MCF 10A (cell line): ENCODE measurements at regions not wholly inside any gene's neighbourhood (a gene's known extent, or its start where the extent isn't known, plus 50 kb on each side); places are given as distances from the start of the nearest gene placed in this dataset.
A peak's percentile ranks its signal among the peaks of the same experiment; 100 is the strongest.

Source experiments
- BruUV-seq: library from RNA; stranded (reverse); fragments of 400-500 nt; replicated peaks from 2 replicates; lab custom pipeline; 2021; lab: Mats Ljungman, UMichigan
- CTCF ChIA-PET: fragments of 300-600 bp; sonication (Branson Sonifier 250); formaldehyde crosslinking; extraction: SDS; loops from one replicate; lab custom pipeline; 2021; ENCODE audit warnings: antibody characterized with exemption, inconsistent platforms; lab: Yijun Ruan, JAX
- POLR2A ChIA-PET: fragments of 300-600, 350-650 bp; sonication (Branson Sonifier 250); formaldehyde crosslinking; extraction: SDS; loops from one replicate; lab custom pipeline; 2020; ENCODE audit warnings: antibody characterized with exemption, inconsistent platforms; lab: Yijun Ruan, JAX
- DNase-seq: peaks from one replicate; pipeline ENCODE4 v3.0.0-alpha.2; 2018; ENCODE audit not compliant: unreplicated experiment
- H3K27ac Mint-ChIP-seq: one replicate; pipeline ENCODE4 v1.8.0; 2022; ENCODE audit warnings: mild to moderate bottlenecking, low read depth, mixed read lengths; ENCODE audit not compliant: unreplicated experiment
- H3K27me3 Mint-ChIP-seq: one replicate; pipeline ENCODE4 v1.8.0; 2022; ENCODE audit warnings: mixed read lengths; ENCODE audit not compliant: insufficient read depth, unreplicated experiment
- H3K36me3 Mint-ChIP-seq: one replicate; pipeline ENCODE4 v1.8.0; 2022; ENCODE audit warnings: mild to moderate bottlenecking, moderate library complexity, mixed read lengths; ENCODE audit not compliant: insufficient read depth, unreplicated experiment
- H3K4me1 Mint-ChIP-seq: one replicate; pipeline ENCODE4 v1.8.0; 2022; ENCODE audit warnings: mixed read lengths; ENCODE audit not compliant: insufficient read depth, unreplicated experiment
- H3K4me3 Mint-ChIP-seq: one replicate; pipeline ENCODE4 v1.8.0; 2022; ENCODE audit warnings: mild to moderate bottlenecking, moderate library complexity, mixed read lengths; ENCODE audit not compliant: unreplicated experiment
- H3K9me3 Mint-ChIP-seq: one replicate; pipeline ENCODE4 v1.8.0; 2022; ENCODE audit warnings: mixed read lengths; ENCODE audit not compliant: unreplicated experiment
- intact Hi-C: fragments of 100-400 bp; cut with micrococcal nuclease; formaldehyde crosslinking; loops from 2 replicates; pipeline ENCODE4 v1.14.1; 2022
- TF ChIP-seq, protein P1 (sequence below): fragments of 200-600 bp; IDR thresholded peaks from one replicate; pipeline ENCODE4 v1.8.0; 2022; ENCODE audit warnings: antibody characterized with exemption, mild to moderate bottlenecking; ENCODE audit not compliant: unreplicated experiment

GRCh38 chrX:23228950-23229448, 105.7 kb upstream of the PTCHD1 start:
- ChIA-PET POLR2A (no interaction called here), CTCF (interaction anchor here (0.6 to 0.7 kb wide), 3 partner anchors 104 to 403 kb away, joined by 3 to 5 read pairs (median 4); no protein-coding TSS in a partner anchor)
- no peak overlapping the region for H3K27ac Mint-ChIP-seq
- H3K9me3 Mint-ChIP-seq: no peaks in the 10 kb centered on the region
- DNase-seq: peak; percentile 7
- H3K36me3 Mint-ChIP-seq: no peaks in the 10 kb centered on the region
- intact Hi-C loops: no loop called here
- TF ChIP-seq, protein P1, sequence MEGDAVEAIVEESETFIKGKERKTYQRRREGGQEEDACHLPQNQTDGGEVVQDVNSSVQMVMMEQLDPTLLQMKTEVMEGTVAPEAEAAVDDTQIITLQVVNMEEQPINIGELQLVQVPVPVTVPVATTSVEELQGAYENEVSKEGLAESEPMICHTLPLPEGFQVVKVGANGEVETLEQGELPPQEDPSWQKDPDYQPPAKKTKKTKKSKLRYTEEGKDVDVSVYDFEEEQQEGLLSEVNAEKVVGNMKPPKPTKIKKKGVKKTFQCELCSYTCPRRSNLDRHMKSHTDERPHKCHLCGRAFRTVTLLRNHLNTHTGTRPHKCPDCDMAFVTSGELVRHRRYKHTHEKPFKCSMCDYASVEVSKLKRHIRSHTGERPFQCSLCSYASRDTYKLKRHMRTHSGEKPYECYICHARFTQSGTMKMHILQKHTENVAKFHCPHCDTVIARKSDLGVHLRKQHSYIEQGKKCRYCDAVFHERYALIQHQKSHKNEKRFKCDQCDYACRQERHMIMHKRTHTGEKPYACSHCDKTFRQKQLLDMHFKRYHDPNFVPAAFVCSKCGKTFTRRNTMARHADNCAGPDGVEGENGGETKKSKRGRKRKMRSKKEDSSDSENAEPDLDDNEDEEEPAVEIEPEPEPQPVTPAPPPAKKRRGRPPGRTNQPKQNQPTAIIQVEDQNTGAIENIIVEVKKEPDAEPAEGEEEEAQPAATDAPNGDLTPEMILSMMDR: no peak
- no TSS peak for BruUV-seq
- H3K27me3 Mint-ChIP-seq: peaks cover 32% of the 10 kb centered on the region
- H3K4me3 Mint-ChIP-seq: no peak overlapping the region
- no peaks in the 10 kb centered on the region for H3K4me1 Mint-ChIP-seq

- H3K9me3 Mint-ChIP-seq: no peaks in the 10 kb centered on the region
- no peaks in the 10 kb centered on the region for H3K36me3 Mint-ChIP-seq
- TF ChIP-seq, protein P1: no peak
- DNase-seq: no peak
- H3K27me3 Mint-ChIP-seq: peaks cover 13% of the 10 kb centered on the region
- ChIA-PET POLR2A (no interaction called here), CTCF (no interaction called here)
- no TSS peak for BruUV-seq
- intact Hi-C loops: no loop called here
- H3K27ac Mint-ChIP-seq: no peak overlapping the region
- H3K4me3 Mint-ChIP-seq: no peak overlapping the region
- H3K4me1 Mint-ChIP-seq: no peaks in the 10 kb centered on the region
These were observed 99.6 kb upstream of the PTCHD1 start for GRCh38 chrX:23235051-23235450.

DNA sequence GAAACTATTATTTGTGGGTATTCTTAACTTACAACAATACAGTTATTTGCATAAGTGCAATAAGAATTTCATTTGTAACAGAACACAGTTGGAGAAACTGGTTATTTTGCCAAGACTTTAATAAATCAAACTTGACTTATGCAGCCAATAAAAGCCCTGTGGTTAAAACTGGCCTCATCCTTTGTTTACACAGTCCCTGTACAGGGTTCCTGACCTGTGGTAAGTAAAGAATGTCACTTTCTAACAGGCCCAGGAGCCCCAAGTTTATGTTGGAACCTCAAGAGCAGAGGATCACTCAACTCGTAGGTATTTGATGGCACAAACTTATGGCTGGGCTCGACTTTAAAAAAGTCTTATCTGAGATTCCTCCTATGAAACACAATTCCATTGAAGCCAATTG, 88.6 kb upstream of the PTCHD1 start:
- TF ChIP-seq, protein P1: no peak
- BruUV-seq: no TSS peak
- Mint-ChIP-seq H3K4me1 (no peaks in the 10 kb centered on the region), H3K36me3 (no peaks in the 10 kb centered on the region), H3K27ac (no peak overlapping the region), H3K9me3 (no peaks in the 10 kb centered on the region), H3K27me3 (no peaks in the 10 kb centered on the region), H3K4me3 (no peak overlapping the region)
- intact Hi-C loops: no loop called here
- CTCF ChIA-PET: no interaction called here
- POLR2A ChIA-PET: no interaction called here
- DNase-seq: peak; percentile 29

DNA sequence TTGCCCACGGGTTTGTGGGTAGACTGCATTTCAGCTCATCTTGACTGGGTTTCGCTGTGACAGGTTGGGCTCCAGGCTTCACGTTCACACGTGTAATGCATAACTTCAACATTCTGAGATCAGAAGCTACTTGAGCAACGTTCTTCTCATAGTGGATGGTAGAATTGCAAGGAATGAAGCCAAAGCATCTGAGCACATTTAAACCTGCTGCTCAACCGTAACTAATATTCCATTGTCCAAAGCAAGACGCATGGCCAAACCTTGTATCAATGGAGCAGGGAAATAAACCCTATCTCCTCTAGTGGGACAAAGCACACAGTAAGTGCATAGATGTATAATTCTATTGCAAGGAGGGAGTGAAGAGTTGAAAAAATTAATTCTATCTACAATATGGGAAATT, 86.5 kb upstream of the PTCHD1 start:
- no peaks in the 10 kb centered on the region for H3K27me3 Mint-ChIP-seq
- H3K36me3 Mint-ChIP-seq: no peaks in the 10 kb centered on the region
- CTCF ChIA-PET: no interaction called here

More for the DNA sequence above, 86.5 kb upstream of the PTCHD1 start:
- POLR2A ChIA-PET: no interaction called here
- TF ChIP-seq, protein P1: no peak
- H3K27ac Mint-ChIP-seq: no peak overlapping the region
- DNase-seq: no peak
- no TSS peak for BruUV-seq
- no peaks in the 10 kb centered on the region for H3K4me1 Mint-ChIP-seq
- H3K9me3 Mint-ChIP-seq: peaks cover 7% of the 10 kb centered on the region
- H3K4me3 Mint-ChIP-seq: no peak overlapping the region
- intact Hi-C loops: no loop called here
